Endothelial cell of umbilical vein (primary cell): ENCODE measurements at regions not wholly inside any gene's neighbourhood (a gene's known extent, or its start where the extent isn't known, plus 50 kb on each side); places are given as distances from the start of the nearest gene placed in this dataset.

ENCODE experiments used
- BruUV-seq: library from RNA; stranded (reverse); fragments of 400-500 nt; replicated peaks from 2 replicates; lab custom pipeline; 2021; lab: Mats Ljungman, UMichigan
- CTCF ChIA-PET: fragments of 300-600, 350-600 bp; sonication (Branson Sonifier 250); formaldehyde crosslinking; loops from one replicate; lab custom pipeline; 2021; ENCODE audit warnings: antibody characterized with exemption, inconsistent platforms; lab: Charles Lee
- POLR2A ChIA-PET: fragments of 300-600, 350-600 bp; sonication (Branson Sonifier 250); formaldehyde crosslinking; loops from one replicate; lab custom pipeline; 2021; ENCODE audit warnings: antibody characterized with exemption, inconsistent platforms; lab: Charles Lee
- DNase-seq: peaks from one replicate; pipeline ENCODE4 v3.0.0-alpha.2; 2011; ENCODE audit warnings: low read depth, low spot score
- FAIRE-seq: peaks from 2 replicates; lab custom pipeline; 2011; peaks lifted over from hg19 to GRCh38; lab: Jason Lieb, UNC
- H2AFZ ChIP-seq: 2 replicates; pipeline ENCODE4 v1.6.0; 2012; ENCODE audit warnings: low read depth, low read length, control low read depth, inconsistent platforms
- H3K27ac ChIP-seq: 2 replicates; pipeline ENCODE4 v1.5.1; 2011; ENCODE audit warnings: low read depth, mild to moderate bottlenecking, control low read depth, low read length, moderate library complexity; ENCODE audit not compliant: insufficient read depth
- H3K27me3 ChIP-seq, 2 experiments: 2 replicates each; pipeline versions ENCODE4 v1.6.0 to v1.6.1; 2011; ENCODE audit warnings: low read length in 2 of 2, mixed read lengths in 1 of 2; ENCODE audit not compliant: control insufficient read depth in 2 of 2, insufficient read depth in 2 of 2
- H3K36me3 ChIP-seq, 2 experiments: 2 replicates in 1 of 2; 3 replicates in 1 of 2; pipeline ENCODE4 v1.5.1; 2011; ENCODE audit warnings: low read length in 2 of 2, mild to moderate bottlenecking in 1 of 2, moderate library complexity in 1 of 2; ENCODE audit not compliant: control insufficient read depth in 2 of 2, insufficient read depth in 2 of 2; ENCODE audit errors: extremely low read depth in 1 of 2
- H3K4me1 ChIP-seq: 3 replicates; pipeline ENCODE4 v1.5.1; 2011; ENCODE audit warnings: mild to moderate bottlenecking, low read length; ENCODE audit not compliant: control insufficient read depth, insufficient read depth; ENCODE audit errors: extremely low read depth
- H3K4me2 ChIP-seq: 2 replicates; pipeline ENCODE4 v1.6.1; 2011; ENCODE audit warnings: low read length, control low read depth, mixed read lengths; ENCODE audit not compliant: insufficient read depth
- H3K4me3 ChIP-seq, 3 experiments: fragments of 200-600 bp in 1 of 3; sonication (generic), shearing (Covaris generic) in 1 of 3; replicated peaks in 1 of 3; 2 replicates each; pipeline ENCODE4 v1.5.1; 2011 to 2016; ENCODE audit warnings: control low read depth in 3 of 3, low read length in 3 of 3, mild to moderate bottlenecking in 2 of 3, inconsistent platforms in 1 of 3, low read depth in 1 of 3, moderate library complexity in 1 of 3; ENCODE audit not compliant: insufficient read depth in 1 of 3
- H3K79me2 ChIP-seq: 2 replicates; pipeline ENCODE4 v1.6.0; 2012; ENCODE audit warnings: low read length, inconsistent platforms; ENCODE audit not compliant: control insufficient read depth, insufficient read depth
- H3K9ac ChIP-seq: replicated peaks from 2 replicates; pipeline ENCODE3; 2011; ENCODE audit warnings: low read length, control low read depth; ENCODE audit not compliant: insufficient read depth; ENCODE audit errors: extremely low read depth
- H3K9me1 ChIP-seq: replicated peaks from 3 replicates; pipeline ENCODE4 v1.6.0; 2011; ENCODE audit warnings: mild to moderate bottlenecking, low read length; ENCODE audit not compliant: control insufficient read depth, insufficient read depth; ENCODE audit errors: extremely low read depth
- H3K9me3 ChIP-seq: replicated peaks from 2 replicates; pipeline ENCODE4 v1.5.1; 2012; ENCODE audit warnings: low read length, inconsistent platforms; ENCODE audit not compliant: control insufficient read depth, insufficient read depth
- H4K20me1 ChIP-seq: replicated peaks from 2 replicates; pipeline ENCODE3; 2011; ENCODE audit warnings: mild to moderate bottlenecking, low read length; ENCODE audit not compliant: control insufficient read depth, insufficient read depth; ENCODE audit errors: extremely low read depth
- CTCF ChIP-seq, 2 donors: IDR thresholded peaks; 1 replicate in 1 of 2; 2 replicates in 1 of 2; pipeline ENCODE4 v1.5.1; 2011; ENCODE audit warnings: low read length in 2 of 2, mild to moderate bottlenecking in 2 of 2, moderate library complexity in 2 of 2, control low read depth in 1 of 2, inconsistent platforms in 1 of 2, low read depth in 1 of 2; ENCODE audit not compliant: insufficient read depth in 1 of 2; ENCODE audit errors: extremely low read depth in 1 of 2
- EZH2 ChIP-seq: IDR thresholded peaks from 2 replicates; pipeline ENCODE4 v1.6.1; 2012; ENCODE audit warnings: borderline replicate concordance, low read depth, mild to moderate bottlenecking, moderate library complexity, low read length, inconsistent platforms; ENCODE audit not compliant: severe bottlenecking
- FOS ChIP-seq: IDR thresholded peaks from 2 replicates; pipeline ENCODE4 v1.6.1; 2011; ENCODE audit warnings: mild to moderate bottlenecking, low read length, moderate library complexity, borderline replicate concordance; ENCODE audit not compliant: insufficient read depth
- GATA2 ChIP-seq: IDR thresholded peaks from 2 replicates; pipeline ENCODE4 v1.7.0; 2011; ENCODE audit warnings: low read depth, mild to moderate bottlenecking, moderate library complexity, mixed read lengths, low read length; ENCODE audit not compliant: insufficient read length, insufficient read depth
- JUN ChIP-seq: IDR thresholded peaks from 2 replicates; pipeline ENCODE4 v1.6.1; 2011; ENCODE audit warnings: borderline replicate concordance, low read depth; ENCODE audit not compliant: insufficient read length, insufficient read depth
- MAX ChIP-seq: IDR thresholded peaks from 2 replicates; pipeline ENCODE4 v1.6.1; 2011; ENCODE audit not compliant: insufficient read depth, insufficient read length
- MYC ChIP-seq: IDR thresholded peaks from one replicate; pipeline ENCODE4 v1.6.1; 2011; ENCODE audit warnings: mild to moderate bottlenecking, low read depth, low read length
- POLR2A ChIP-seq: IDR thresholded peaks from 2 replicates; pipeline ENCODE4 v1.6.1; 2012; ENCODE audit warnings: low read depth, mild to moderate bottlenecking, control low read depth, low read length
- POLR2AphosphoS5 ChIP-seq: IDR thresholded peaks from 2 replicates; pipeline ENCODE4 v1.6.1; 2012; ENCODE audit warnings: low read depth, mild to moderate bottlenecking, control low read depth, low read length, moderate library complexity; ENCODE audit not compliant: insufficient read depth
- dilution Hi-C: fragments of 300-500 bp; cut with MboI; formaldehyde crosslinking; loops from one replicate; pipeline ENCODE4 v1.15.0; 2019; ENCODE audit warnings: low sequenced_read_pairs; ENCODE audit not compliant: extremely low pct_ligation_motif_present
- intact Hi-C: fragments of 100-400 bp; cut with micrococcal nuclease; formaldehyde crosslinking; loops from one replicate; pipeline ENCODE4 v1.10.0; 2022

- no peaks in the 10 kb centered on the region for H3K79me2 ChIP-seq
- POLR2A ChIA-PET: no interaction called here
- H3K9me1 ChIP-seq: no peaks in the 10 kb centered on the region
- H3K27me3 ChIP-seq: no peaks in the 10 kb centered on the region
- CTCF ChIA-PET: no interaction called here
- TF ChIP-seq MAX (no peak), MYC (no peak), POLR2AphosphoS5 (no peak), POLR2A (no peak), CTCF (IDR thresholded peaks at IDR 0.05; ENCODE audit: extremely low read depth in 1 of 2, insufficient read depth in 1 of 2, low read depth in 1 of 2, low read length in 2 of 2) (no peak), GATA2 (no peak), FOS (no peak), JUN (no peak), EZH2 (no peak)
- H4K20me1 ChIP-seq: no peaks in the 10 kb centered on the region
- no TSS peak for BruUV-seq
- dilution Hi-C loops: no loop called here
- FAIRE-seq: no peak
- intact Hi-C loops: no loop called here
- H2AFZ ChIP-seq: no peak overlapping the region
- H3K36me3 ChIP-seq: no peaks in the 10 kb centered on the region
- H3K27ac ChIP-seq: no peak overlapping the region
- no peaks in the 10 kb centered on the region for H3K4me1 ChIP-seq
- H3K4me3 ChIP-seq: no peak overlapping the region
- DNase-seq: no peak
- no peak overlapping the region for H3K9ac ChIP-seq
- H3K4me2 ChIP-seq: no peak overlapping the region
- H3K9me3 ChIP-seq: peaks cover 11% of the 10 kb centered on the region
These were observed 1672.4 kb upstream of the AGA start for GRCh38 chr4:179114615-179115014.
